HFF-Myc (cell line): ENCODE measurements at regions not wholly inside any gene's neighbourhood (a gene's known extent, or its start where the extent isn't known, plus 50 kb on each side); places are given as distances from the start of the nearest gene placed in this dataset.

Source experiments
- DNase-seq: peaks from one replicate; pipeline ENCODE4 v3.0.0-alpha.2; 2011; ENCODE audit warnings: low read depth; ENCODE audit errors: extremely low read depth
- H3K4me3 ChIP-seq: replicated peaks from 2 replicates; pipeline ENCODE4 v1.5.1; 2011; ENCODE audit warnings: low read depth, mild to moderate bottlenecking, control low read depth, low read length
- CTCF ChIP-seq: IDR thresholded peaks from 2 replicates; pipeline ENCODE4 v1.5.1; 2012; ENCODE audit warnings: mild to moderate bottlenecking, low read depth, low read length, control low read depth; ENCODE audit errors: missing control alignments

- DNase-seq, result peak; percentile 15
- peak; percentile 85 for TF ChIP-seq CTCF
- H3K4me3 ChIP-seq, result peak overlapping the region; percentile 13; the same call in 1 of the 2 replicates
Observed at GRCh38 chr2:16608661-16609643, 56.7 kb downstream of the CYRIA start.

- no peak overlapping the region for H3K4me3 ChIP-seq
- DNase-seq, result no peak
- TF ChIP-seq CTCF, result no peak
Observed at GRCh38 chr2:16607301-16607700, 58.3 kb downstream of the CYRIA start.

DNA sequence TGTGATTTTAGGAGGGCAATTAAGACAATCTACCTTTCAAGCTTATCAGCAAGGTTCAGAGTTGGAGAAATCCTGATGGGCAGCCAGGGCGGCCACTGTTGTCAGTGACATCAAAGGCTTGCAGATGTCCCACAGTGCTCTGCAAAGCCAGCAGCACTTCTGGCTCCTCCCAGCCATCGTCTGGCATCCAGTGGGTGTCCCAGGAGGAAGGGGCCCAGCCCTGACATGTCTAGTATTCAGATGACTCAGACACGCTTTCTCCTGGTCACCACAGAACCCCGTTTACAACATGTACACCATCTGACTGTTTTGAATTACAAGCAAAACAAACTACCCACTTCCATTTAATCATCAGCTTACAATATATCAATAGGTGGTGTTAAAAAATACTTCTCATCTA, 61.4 kb downstream of the CYRIA start:
- H3K4me3 ChIP-seq, result no peak overlapping the region
- no peak for DNase-seq
- no peak for TF ChIP-seq CTCF

DNA sequence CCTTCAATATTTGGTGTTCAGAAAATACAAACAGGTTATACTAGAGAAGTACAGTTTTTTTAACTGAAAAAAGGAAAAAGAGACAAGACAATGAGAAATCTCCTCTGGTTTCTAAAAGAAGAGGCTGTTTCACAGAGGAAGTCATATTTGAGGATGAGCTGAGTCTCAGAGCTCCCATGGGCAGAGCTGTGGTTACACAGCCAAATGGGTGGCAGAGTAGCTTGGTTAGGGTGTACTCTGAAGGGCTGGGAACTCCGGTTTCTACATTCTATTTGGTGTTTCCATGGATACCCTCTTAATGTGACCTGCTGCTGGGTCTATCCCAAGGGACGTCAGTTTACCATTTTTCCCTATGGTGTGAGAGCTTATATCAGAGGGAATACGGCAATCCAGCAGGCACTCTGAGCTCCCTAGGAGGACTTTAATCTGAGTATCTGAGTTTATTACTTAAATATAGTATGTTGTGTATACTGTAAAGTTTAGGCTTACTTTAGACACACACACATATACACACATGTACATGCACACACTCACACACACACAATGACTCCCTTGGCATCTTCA, 74.2 kb downstream of the CYRIA start:
- no peak for TF ChIP-seq CTCF
- DNase-seq, result no peak
- no peak overlapping the region for H3K4me3 ChIP-seq

GRCh38 chr2:16589465-16589864, 76.2 kb downstream of the CYRIA start:
- TF ChIP-seq CTCF, result no peak
- no peak for DNase-seq
- H3K4me3 ChIP-seq, result no peak overlapping the region

- DNase-seq, result no peak
- no peak for TF ChIP-seq CTCF
- H3K4me3 ChIP-seq, result no peak overlapping the region
Observed at GRCh38 chr2:16588565-16588964, 77.1 kb downstream of the CYRIA start.
